Spleen (tissue), 7 donors: ENCODE measurements at regions not wholly inside any gene's neighbourhood (a gene's known extent, or its start where the extent isn't known, plus 50 kb on each side); places are given as distances from the start of the nearest gene placed in this dataset.

Experiments
- CTCF ChIP-seq, 11 experiments: fragments of 200-600 bp in 7 of 11; fragments of 450-650 bp in 4 of 11; sonication (generic) in 4 of 11; IDR thresholded peaks in 8 of 11; conservative IDR thresholded peaks in 3 of 11; 1 replicate in 7 of 11; 2 replicates in 4 of 11; pipeline versions ENCODE4 v1.4.0 to v1.8.0; 2016 to 2021; ENCODE audit warnings: antibody characterized with exemption in 11 of 11, inconsistent platforms in 4 of 11, mild to moderate bottlenecking in 1 of 11
- POLR2A ChIP-seq, 3 donors: fragments of 450-650 bp; IDR thresholded peaks; one replicate each; pipeline ENCODE4 v1.5.1; 2017; ENCODE audit warnings: antibody characterized with exemption in 3 of 3, mild to moderate bottlenecking in 1 of 3
- donor health status: DM: no; HTN: no; CAD: no; lungs with moderate emphysema.
- donor health status: DM: no; HTN: no; CAD: no.
- donor health status: DM: no; HTN: no; CAD: no.

GRCh38 chr1:219539645-219540254 is 73.2 kb downstream of the ZC3H11B start:
- no peak for TF ChIP-seq POLR2A (IDR thresholded peaks at IDR 0.05)
- no peak for TF ChIP-seq CTCF (IDR thresholded peaks at IDR 0.05 in 8 of 11, conservative IDR thresholded peaks at IDR 0.05 in 3 of 11)
